GM21717 (cell line): ENCODE measurements at regions not wholly inside any gene's neighbourhood (a gene's known extent, or its start where the extent isn't known, plus 50 kb on each side); places are given as distances from the start of the nearest gene placed in this dataset.
"Not testable (repeated sequence)": the region's sequence is repeated elsewhere in the genome, so short reads cannot be mapped to it uniquely, and the experiment has no call there.

Source experiments
- ATAC-seq: cut with Tn5 transposase; IDR thresholded peaks from one replicate; pipeline ENCODE4 v1.9.1; 2021; ENCODE audit warnings: mild to moderate bottlenecking, moderate library complexity; ENCODE audit not compliant: unreplicated experiment

DNA sequence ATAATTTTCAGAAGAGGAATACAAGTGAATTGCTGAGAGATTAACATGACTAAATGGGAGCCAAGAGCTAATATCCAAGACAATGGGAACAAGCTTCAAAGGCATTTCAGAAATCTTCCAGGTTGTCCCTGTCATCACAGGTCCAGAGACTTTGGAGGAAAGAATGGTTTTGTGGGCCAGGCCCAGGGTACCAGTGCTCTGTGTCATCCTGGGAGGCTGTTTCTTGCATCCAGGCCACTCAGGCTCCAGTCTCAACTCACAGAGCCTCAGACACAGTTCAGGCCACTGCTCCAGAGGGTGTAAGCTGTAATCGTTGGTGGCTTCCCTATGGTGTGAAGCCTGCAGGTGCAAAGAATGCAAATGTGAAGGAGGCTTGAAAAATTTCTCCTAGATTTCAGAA is 170.4 kb upstream of the NRG3 start:
- no peak for ATAC-seq

- no peak for ATAC-seq
Observed at GRCh38 chr10:81708416-81708815, 166.6 kb upstream of the NRG3 start.

- no peak for ATAC-seq
Observed at GRCh38 chr10:81708929-81709328, 166.1 kb upstream of the NRG3 start.

GRCh38 chr10:81722399-81722798 is 152.6 kb upstream of the NRG3 start:
- ATAC-seq = no peak

DNA sequence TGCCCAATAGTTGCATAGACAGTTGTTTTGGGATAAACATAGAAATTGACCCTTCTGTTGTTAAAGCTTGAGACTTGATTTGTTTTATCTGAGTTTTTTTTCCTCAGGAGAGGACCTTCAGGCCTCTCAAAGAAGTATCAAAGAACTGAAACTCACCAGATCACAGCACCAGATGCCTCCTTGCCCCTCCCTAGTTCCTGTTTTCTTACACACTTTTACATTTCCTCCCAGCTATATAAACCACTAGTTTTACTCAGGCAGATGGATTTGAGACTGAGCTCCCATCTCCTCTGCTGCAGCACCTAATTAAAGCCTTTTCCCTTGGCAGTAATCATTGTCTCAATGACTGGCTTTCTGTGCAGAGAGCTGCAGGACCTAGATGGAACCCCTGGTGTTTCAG is 150.6 kb upstream of the NRG3 start:
- no peak for ATAC-seq

DNA sequence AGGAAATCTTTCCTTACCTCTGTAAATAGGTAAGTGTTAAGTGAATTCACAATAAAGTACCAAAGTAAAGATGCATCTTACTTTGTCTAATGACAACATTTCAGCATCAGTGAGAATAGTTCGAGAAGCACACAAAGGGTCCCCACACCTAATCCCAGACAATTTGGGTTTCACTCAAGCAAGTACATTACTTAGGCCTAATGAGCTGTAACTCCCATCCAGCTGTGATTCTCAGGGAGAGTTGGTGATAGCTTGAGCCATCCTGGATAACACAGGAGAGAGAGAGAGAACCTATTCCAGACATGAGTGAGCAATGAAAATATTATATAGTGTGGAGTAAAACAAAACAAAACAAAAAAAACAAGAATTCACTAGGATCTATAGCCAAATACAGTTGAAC is 149.1 kb upstream of the NRG3 start:
- no peak for ATAC-seq

DNA sequence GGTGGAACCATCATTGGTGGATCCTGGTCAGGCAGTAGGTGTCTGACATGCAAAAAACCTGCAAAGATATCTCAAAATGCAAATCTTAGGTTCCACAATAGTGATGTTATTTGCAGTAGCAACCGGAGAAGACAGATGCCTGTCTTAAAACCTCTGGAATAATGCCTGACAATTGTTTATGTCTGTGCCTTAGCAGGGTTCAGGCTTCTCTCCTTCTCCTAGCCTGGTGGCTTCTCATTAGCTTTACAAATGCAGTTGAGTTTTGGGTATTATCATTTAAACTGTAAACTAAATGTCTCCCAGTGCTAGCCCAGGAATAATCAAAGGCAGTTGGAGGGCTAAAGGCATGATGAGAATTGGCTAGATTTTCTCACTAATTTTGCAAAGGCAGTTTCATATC is 146.3 kb upstream of the NRG3 start:
- ATAC-seq = no peak

DNA sequence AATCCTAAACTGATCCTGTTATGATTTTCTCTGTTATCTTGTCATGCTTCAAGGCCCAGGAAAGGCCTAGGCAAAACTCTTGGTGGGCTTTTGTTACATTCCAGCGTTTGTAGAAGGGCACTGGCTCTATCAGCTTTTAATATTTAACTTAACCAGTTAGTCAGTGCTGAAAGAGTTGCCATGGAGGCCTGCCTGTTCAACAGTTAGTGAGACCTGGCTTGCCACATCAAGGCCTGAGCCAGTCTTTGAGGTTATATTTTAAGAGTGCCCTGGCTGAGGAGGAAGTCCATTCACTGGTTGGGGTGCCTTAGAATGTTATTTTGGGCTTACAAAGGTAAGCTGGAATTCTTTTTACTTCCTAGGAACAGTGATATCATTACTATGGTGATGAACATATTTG is 144.1 kb upstream of the NRG3 start:
- no peak for ATAC-seq

DNA sequence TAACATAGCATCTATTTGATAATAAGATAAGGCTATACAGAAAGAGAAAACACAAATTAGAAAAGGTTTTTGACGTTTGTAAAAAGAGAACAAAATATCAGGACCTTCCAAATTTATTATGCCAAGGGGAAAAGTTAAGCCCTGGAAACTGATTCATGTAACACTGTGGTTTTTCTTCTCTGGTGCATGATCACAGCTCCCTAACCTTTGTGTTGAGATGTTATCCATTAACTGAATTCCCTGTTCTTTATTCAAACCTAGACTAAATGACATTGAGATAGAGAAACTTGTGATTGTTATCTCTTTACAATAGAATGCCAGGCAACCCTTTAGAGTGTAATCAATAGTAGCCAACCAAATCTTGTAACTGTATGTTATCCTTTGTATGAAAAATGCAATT is 141.5 kb upstream of the NRG3 start:
- no peak for ATAC-seq

- not testable (repeated sequence) for ATAC-seq
Observed at GRCh38 chr10:81735167-81735566, 139.8 kb upstream of the NRG3 start.

DNA sequence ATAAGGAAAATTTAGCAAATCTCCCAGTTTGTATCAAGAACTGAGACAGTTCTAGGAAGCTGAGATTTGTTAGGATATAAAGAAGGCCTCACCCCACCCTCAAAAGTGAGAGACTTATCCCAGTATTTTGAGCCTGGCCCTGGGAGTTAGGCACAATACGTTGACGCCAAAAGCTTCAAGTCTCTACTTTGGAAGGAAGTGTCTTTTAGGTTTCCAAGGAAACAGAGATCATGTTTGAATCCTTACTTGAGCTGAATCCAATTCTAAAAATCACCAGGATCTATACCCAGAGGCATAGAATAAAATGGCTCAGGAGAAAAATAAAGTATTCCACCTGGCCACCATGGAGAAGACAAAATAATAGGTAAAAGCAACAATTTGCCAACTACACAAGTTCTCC is 115.9 kb upstream of the NRG3 start:
- no peak for ATAC-seq

- ATAC-seq = no peak
Observed at GRCh38 chr10:81784111-81784597, 90.8 kb upstream of the NRG3 start.

- no peak for ATAC-seq
Observed at GRCh38 chr10:81792729-81793128, 82.3 kb upstream of the NRG3 start.

- ATAC-seq = no peak
Observed at GRCh38 chr10:81806842-81807241, 68.2 kb upstream of the NRG3 start.

GRCh38 chr10:81814842-81815241 is 60.2 kb upstream of the NRG3 start:
- no peak for ATAC-seq

DNA sequence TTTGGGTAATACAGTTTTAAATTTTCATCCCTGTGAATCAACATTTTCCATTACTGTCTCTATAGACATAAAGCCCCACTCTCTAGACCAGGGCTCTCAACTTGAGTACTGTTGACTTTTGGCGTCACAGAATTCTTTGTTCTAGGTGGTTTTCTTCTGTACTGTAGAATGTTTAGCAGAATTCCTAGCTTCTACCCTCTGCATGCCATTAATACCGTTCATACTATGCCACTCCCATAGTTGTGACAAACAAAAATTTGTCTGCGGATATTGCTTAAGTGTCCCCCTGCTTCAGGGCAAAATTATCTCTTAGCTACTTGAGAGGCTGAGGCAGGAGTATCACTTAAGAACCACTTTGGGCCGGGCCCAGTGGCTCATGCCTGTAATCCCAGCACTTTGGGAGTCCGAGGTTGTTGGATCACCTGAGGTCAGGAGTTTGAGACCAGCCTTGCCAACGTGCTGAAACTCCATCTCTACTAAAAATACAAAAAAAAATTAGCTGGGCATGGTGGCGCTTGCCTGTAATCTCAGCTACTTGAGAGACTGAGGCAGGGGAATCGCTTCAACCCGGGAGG is 57.3 kb upstream of the NRG3 start:
- ATAC-seq = no peak

- ATAC-seq = no peak
Observed at GRCh38 chr10:81820418-81820817, 54.6 kb upstream of the NRG3 start.
